ENCODE measurements at regions not wholly inside any gene's neighbourhood (a gene's known extent, or its start where the extent isn't known, plus 50 kb on each side); places are given as distances from the start of the nearest gene placed in this dataset.

DNA sequence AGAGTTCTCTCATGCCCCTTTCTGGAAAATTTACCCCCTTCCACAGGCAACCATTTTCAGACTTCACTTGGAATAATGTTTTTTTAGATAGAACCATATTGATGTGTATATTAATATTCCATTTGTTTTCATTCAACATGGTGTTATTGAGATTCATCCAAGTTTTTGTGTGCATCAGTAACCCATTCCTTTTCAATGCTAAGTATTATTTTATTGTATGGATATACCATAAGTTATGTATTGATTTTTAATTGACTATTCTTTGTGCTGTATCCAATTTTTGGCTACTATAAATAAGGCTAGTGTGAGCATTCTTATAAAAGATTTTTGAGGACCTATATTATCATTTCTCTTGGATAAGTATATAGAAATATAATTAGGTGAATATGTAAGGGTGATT is 1025.7 kb downstream of the GRM8 start:
- Histone ChIP-seq H3K36me3 (ENCODE audit: insufficient read depth, low read length) (no peaks in the 10 kb centered on the region), H3K27ac (ENCODE audit: low read depth, low read length) (no peak overlapping the region), H3K9ac (ENCODE audit: low read length) (no peak overlapping the region), H2AFZ (ENCODE audit: low read depth, low read length) (no peak overlapping the region), H3K4me2 (ENCODE audit: low read length) (no peak overlapping the region), H3K9me3 (ENCODE audit: insufficient read depth, low read depth, low read length) (no peaks in the 10 kb centered on the region), H3K4me3 (ENCODE audit: insufficient read depth, low read depth, low read length) (no peak overlapping the region), H3K4me1 (ENCODE audit: insufficient read depth, low read length) (no peaks in the 10 kb centered on the region), H3K79me2 (ENCODE audit: insufficient read depth, low read length) (no peaks in the 10 kb centered on the region), H4K20me1 (ENCODE audit: insufficient read depth, low read length) (no peaks in the 10 kb centered on the region), H3K27me3 (ENCODE audit: insufficient read depth, low read length) (no peaks in the 10 kb centered on the region)
- Mint-ChIP-seq H3K4me3 (ENCODE audit: unreplicated experiment) (no peak overlapping the region), H3K27ac (ENCODE audit: unreplicated experiment) (no peak overlapping the region), H3K27me3 (ENCODE audit: low read depth, unreplicated experiment) (no peaks in the 10 kb centered on the region), H3K36me3 (ENCODE audit: low read depth, unreplicated experiment) (no peaks in the 10 kb centered on the region), H3K4me1 (ENCODE audit: low read depth, unreplicated experiment) (no peaks in the 10 kb centered on the region), H3K9me3 (ENCODE audit: unreplicated experiment) (peaks cover 4% of the 10 kb centered on the region)
- DNase-seq (ENCODE audit: low read depth) = no peak
- no peak for FAIRE-seq
- no peak for TF ChIP-seq EZH2 (IDR thresholded peaks at IDR 0.05; ENCODE audit: insufficient read depth, low read length)
- TF ChIP-seq, protein P1, sequence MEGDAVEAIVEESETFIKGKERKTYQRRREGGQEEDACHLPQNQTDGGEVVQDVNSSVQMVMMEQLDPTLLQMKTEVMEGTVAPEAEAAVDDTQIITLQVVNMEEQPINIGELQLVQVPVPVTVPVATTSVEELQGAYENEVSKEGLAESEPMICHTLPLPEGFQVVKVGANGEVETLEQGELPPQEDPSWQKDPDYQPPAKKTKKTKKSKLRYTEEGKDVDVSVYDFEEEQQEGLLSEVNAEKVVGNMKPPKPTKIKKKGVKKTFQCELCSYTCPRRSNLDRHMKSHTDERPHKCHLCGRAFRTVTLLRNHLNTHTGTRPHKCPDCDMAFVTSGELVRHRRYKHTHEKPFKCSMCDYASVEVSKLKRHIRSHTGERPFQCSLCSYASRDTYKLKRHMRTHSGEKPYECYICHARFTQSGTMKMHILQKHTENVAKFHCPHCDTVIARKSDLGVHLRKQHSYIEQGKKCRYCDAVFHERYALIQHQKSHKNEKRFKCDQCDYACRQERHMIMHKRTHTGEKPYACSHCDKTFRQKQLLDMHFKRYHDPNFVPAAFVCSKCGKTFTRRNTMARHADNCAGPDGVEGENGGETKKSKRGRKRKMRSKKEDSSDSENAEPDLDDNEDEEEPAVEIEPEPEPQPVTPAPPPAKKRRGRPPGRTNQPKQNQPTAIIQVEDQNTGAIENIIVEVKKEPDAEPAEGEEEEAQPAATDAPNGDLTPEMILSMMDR (IDR thresholded peaks at IDR 0.05; ENCODE audit: insufficient read depth, low read depth, low read length) = no peak

- Histone ChIP-seq H3K4me3 (ENCODE audit: insufficient read depth, low read depth, low read length) (no peak overlapping the region), H3K9ac (ENCODE audit: low read length) (no peak overlapping the region), H3K27me3 (ENCODE audit: insufficient read depth, low read length) (no peaks in the 10 kb centered on the region), H2AFZ (ENCODE audit: low read depth, low read length) (no peak overlapping the region), H3K9me3 (ENCODE audit: insufficient read depth, low read depth, low read length) (peaks cover under 1% of the 10 kb centered on the region), H3K4me2 (ENCODE audit: low read length) (no peak overlapping the region), H3K4me1 (ENCODE audit: insufficient read depth, low read length) (no peaks in the 10 kb centered on the region), H3K79me2 (ENCODE audit: insufficient read depth, low read length) (no peaks in the 10 kb centered on the region), H4K20me1 (ENCODE audit: insufficient read depth, low read length) (no peaks in the 10 kb centered on the region), H3K36me3 (ENCODE audit: insufficient read depth, low read length) (no peaks in the 10 kb centered on the region), H3K27ac (ENCODE audit: low read depth, low read length) (no peak overlapping the region)
- no peaks in the 10 kb centered on the region for H3K4me1 Mint-ChIP-seq (ENCODE audit: low read depth, unreplicated experiment)
- TF ChIP-seq EZH2 (IDR thresholded peaks at IDR 0.05; ENCODE audit: insufficient read depth, low read length) = no peak
- TF ChIP-seq, protein P1 (IDR thresholded peaks at IDR 0.05; ENCODE audit: insufficient read depth, low read depth, low read length) = no peak
- H3K27ac Mint-ChIP-seq (ENCODE audit: unreplicated experiment) = no peak overlapping the region
- H3K4me3 Mint-ChIP-seq (ENCODE audit: unreplicated experiment) = no peak overlapping the region
- DNase-seq (ENCODE audit: low read depth) (no peak), FAIRE-seq (no peak)
- peaks cover 4% of the 10 kb centered on the region for H3K9me3 Mint-ChIP-seq (ENCODE audit: unreplicated experiment)
- no peaks in the 10 kb centered on the region for H3K36me3 Mint-ChIP-seq (ENCODE audit: low read depth, unreplicated experiment)
- H3K27me3 Mint-ChIP-seq (ENCODE audit: low read depth, unreplicated experiment) = no peaks in the 10 kb centered on the region
Observed at GRCh38 chr7:126223729-126224128, 1029.0 kb downstream of the GRM8 start.

GRCh38 chr7:126222782-126223181 is 1030.0 kb downstream of the GRM8 start:
- Mint-ChIP-seq H3K4me3 (ENCODE audit: unreplicated experiment) (no peak overlapping the region), H3K36me3 (ENCODE audit: low read depth, unreplicated experiment) (no peaks in the 10 kb centered on the region), H3K27ac (ENCODE audit: unreplicated experiment) (no peak overlapping the region), H3K27me3 (ENCODE audit: low read depth, unreplicated experiment) (no peaks in the 10 kb centered on the region), H3K9me3 (ENCODE audit: unreplicated experiment) (peaks cover 4% of the 10 kb centered on the region), H3K4me1 (ENCODE audit: low read depth, unreplicated experiment) (no peaks in the 10 kb centered on the region)
- DNase-seq (ENCODE audit: low read depth) (no peak), FAIRE-seq (no peak)
- no peak overlapping the region for H3K4me3 ChIP-seq (ENCODE audit: insufficient read depth, low read depth, low read length)
- no peak overlapping the region for H2AFZ ChIP-seq (ENCODE audit: low read depth, low read length)
- H3K36me3 ChIP-seq (ENCODE audit: insufficient read depth, low read length) = no peaks in the 10 kb centered on the region
- peaks cover 3% of the 10 kb centered on the region for H3K9me3 ChIP-seq (ENCODE audit: insufficient read depth, low read depth, low read length)
- H3K4me2 ChIP-seq (ENCODE audit: low read length) = no peak overlapping the region
- H3K79me2 ChIP-seq (ENCODE audit: insufficient read depth, low read length) = no peaks in the 10 kb centered on the region
- no peaks in the 10 kb centered on the region for H3K27me3 ChIP-seq (ENCODE audit: insufficient read depth, low read length)
- H3K27ac ChIP-seq (ENCODE audit: low read depth, low read length) = no peak overlapping the region
- no peaks in the 10 kb centered on the region for H3K4me1 ChIP-seq (ENCODE audit: insufficient read depth, low read length)
- H4K20me1 ChIP-seq (ENCODE audit: insufficient read depth, low read length) = no peaks in the 10 kb centered on the region
- H3K9ac ChIP-seq (ENCODE audit: low read length) = no peak overlapping the region
- TF ChIP-seq, protein P1 (IDR thresholded peaks at IDR 0.05; ENCODE audit: insufficient read depth, low read depth, low read length) = no peak
- TF ChIP-seq EZH2 (IDR thresholded peaks at IDR 0.05; ENCODE audit: insufficient read depth, low read length) = no peak

Data from astrocyte (in vitro differentiated cells and primary cell).